Body of pancreas (tissue), 4 donors: ENCODE measurements at regions not wholly inside any gene's neighbourhood (a gene's known extent, or its start where the extent isn't known, plus 50 kb on each side); places are given as distances from the start of the nearest gene placed in this dataset.

Experiments
- POLR2A ChIP-seq, 3 donors: fragments of 450-650 bp; IDR thresholded peaks; one replicate each; pipeline ENCODE4 v1.6.1; 2016; ENCODE audit warnings: antibody characterized with exemption in 3 of 3, mild to moderate bottlenecking in 2 of 3
- TF ChIP-seq, protein P1 (sequence below), 7 experiments: fragments of 450-650 bp in 4 of 7; fragments of 200-600 bp in 3 of 7; sonication (generic) in 3 of 7; IDR thresholded peaks; one replicate each; pipeline ENCODE4 v1.5.1; 2016 to 2019; ENCODE audit warnings: antibody characterized with exemption in 7 of 7

DNA sequence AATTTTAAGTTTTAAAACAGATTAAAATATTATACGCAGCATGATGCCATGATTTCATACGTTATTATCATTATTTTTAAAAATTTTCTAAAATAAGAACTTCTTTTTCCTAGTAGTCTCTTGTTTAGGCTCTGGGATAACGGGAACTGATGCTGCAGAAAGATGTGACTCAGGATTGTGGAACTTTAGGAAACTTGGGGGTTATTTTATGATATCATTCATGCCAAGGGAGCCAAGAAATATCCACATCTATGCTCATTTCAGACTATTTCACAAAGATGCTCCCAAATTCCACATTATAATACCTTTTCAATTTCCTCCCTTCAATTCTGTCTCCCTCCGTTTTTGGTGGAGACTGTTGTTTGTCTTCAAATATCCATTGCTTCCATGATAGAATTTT is 236.4 kb downstream of the HS3ST3A1 start:
- TF ChIP-seq, protein P1, sequence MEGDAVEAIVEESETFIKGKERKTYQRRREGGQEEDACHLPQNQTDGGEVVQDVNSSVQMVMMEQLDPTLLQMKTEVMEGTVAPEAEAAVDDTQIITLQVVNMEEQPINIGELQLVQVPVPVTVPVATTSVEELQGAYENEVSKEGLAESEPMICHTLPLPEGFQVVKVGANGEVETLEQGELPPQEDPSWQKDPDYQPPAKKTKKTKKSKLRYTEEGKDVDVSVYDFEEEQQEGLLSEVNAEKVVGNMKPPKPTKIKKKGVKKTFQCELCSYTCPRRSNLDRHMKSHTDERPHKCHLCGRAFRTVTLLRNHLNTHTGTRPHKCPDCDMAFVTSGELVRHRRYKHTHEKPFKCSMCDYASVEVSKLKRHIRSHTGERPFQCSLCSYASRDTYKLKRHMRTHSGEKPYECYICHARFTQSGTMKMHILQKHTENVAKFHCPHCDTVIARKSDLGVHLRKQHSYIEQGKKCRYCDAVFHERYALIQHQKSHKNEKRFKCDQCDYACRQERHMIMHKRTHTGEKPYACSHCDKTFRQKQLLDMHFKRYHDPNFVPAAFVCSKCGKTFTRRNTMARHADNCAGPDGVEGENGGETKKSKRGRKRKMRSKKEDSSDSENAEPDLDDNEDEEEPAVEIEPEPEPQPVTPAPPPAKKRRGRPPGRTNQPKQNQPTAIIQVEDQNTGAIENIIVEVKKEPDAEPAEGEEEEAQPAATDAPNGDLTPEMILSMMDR (IDR thresholded peaks at IDR 0.05): no peak
- no peak for TF ChIP-seq POLR2A (IDR thresholded peaks at IDR 0.05)
